Skeletal muscle satellite cell (primary cell): ENCODE measurements at regions not wholly inside any gene's neighbourhood (a gene's known extent, or its start where the extent isn't known, plus 50 kb on each side); places are given as distances from the start of the nearest gene placed in this dataset.
"Not testable (repeated sequence)": the region's sequence is repeated elsewhere in the genome, so short reads cannot be mapped to it uniquely, and the experiment has no call there.

Experiments used
- H3K27me3 ChIP-seq: 2 replicates; pipeline ENCODE4 v1.7.0; 2013; ENCODE audit warnings: low read length; ENCODE audit not compliant: control insufficient read depth, insufficient read depth
- H3K36me3 ChIP-seq: 2 replicates; pipeline ENCODE4 v1.7.0; 2013; ENCODE audit warnings: mild to moderate bottlenecking, control low read depth, low read length; ENCODE audit not compliant: insufficient read depth
- H3K4me1 ChIP-seq: 2 replicates; pipeline ENCODE4 v1.7.0; 2013; ENCODE audit warnings: low read length; ENCODE audit not compliant: control insufficient read depth, insufficient read depth
- H3K4me2 ChIP-seq: 2 replicates; pipeline ENCODE4 v1.7.0; 2013; ENCODE audit warnings: mild to moderate bottlenecking, low read length
- H3K4me3 ChIP-seq: 2 replicates; pipeline ENCODE4 v1.7.0; 2013; ENCODE audit warnings: low read length
- H3K9ac ChIP-seq: 2 replicates; pipeline ENCODE4 v1.7.0; 2013; ENCODE audit warnings: mild to moderate bottlenecking, low read depth, low read length, moderate library complexity
- H3K9me3 ChIP-seq: replicated peaks from 2 replicates; pipeline ENCODE4 v1.7.0; 2013; ENCODE audit warnings: mild to moderate bottlenecking, control low read depth, low read length

DNA sequence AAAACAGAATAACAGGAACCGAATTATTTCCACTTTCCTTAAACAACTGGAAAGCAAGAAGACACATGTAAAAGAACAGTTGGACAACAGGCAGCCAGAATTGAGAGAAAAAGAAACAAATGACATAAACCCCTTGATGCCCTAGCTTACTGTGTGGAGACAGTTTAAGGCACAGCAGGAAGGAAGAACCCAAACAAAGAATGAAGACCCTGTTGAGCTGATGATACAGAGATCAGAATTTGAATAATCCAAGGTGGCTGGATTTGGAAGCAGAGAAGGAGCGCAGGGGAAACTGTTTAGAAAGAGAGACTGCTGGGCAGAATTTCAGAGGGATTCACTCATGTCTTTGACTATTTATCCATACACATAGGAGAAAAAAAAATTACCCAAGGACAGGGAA lies 316.3 kb upstream of the POU5F2 start:
- no peak overlapping the region for H3K4me2 ChIP-seq
- H3K9ac ChIP-seq, result no peak overlapping the region
- H3K4me1 ChIP-seq, result no peaks in the 10 kb centered on the region
- no peaks in the 10 kb centered on the region for H3K27me3 ChIP-seq
- H3K9me3 ChIP-seq, result no peaks in the 10 kb centered on the region
- H3K4me3 ChIP-seq, result no peak overlapping the region
- no peaks in the 10 kb centered on the region for H3K36me3 ChIP-seq

DNA sequence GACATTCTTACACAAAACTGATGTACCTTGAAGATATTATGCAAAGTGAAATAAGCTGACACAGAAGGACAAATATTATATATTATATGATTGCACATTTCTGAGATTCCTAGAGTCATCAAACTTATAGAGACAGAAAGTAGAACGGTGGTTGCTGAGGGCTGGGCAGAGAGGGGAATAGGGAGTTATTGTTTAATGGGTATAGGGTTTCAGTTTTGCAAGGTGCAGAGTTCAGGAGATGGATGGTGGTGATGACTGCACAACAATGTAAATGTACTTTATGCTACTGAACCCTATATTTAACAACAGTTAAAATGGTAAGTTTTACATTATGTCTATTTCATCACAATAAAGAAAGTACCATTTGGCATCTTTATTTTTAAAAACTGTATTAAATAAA lies 315.8 kb upstream of the POU5F2 start:
- no peak overlapping the region for H3K4me2 ChIP-seq
- no peak overlapping the region for H3K9ac ChIP-seq
- H3K36me3 ChIP-seq, result no peaks in the 10 kb centered on the region
- no peak overlapping the region for H3K4me3 ChIP-seq
- H3K4me1 ChIP-seq, result no peaks in the 10 kb centered on the region
- no peaks in the 10 kb centered on the region for H3K27me3 ChIP-seq
- no peaks in the 10 kb centered on the region for H3K9me3 ChIP-seq

DNA sequence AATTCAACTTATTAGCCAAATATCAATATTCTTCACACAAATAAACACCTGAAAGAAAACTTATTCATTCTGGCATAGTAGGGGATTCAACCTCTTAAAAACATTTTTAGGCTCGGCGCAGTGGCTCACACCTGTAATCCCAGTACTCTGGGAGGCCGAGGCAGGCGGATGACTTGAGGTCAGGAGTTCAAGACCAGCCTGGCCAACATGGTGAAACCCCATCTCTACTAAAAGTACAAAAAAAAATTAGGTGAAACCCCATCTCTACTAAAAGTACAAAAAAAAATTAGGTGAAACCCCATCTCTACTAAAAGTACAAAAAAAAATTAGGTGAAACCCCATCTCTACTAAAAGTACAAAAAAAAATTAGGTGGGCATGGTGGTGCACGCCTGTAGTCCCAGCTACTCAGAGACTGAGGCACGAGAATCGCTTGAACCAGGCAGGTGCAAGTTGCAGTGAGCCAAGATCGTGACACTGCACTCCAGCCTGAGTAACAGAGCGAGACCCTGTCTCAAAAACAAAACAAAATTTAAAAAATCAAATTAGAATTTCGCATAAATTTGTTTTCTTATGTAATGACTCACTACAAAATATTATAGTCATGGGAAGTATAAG lies 308.0 kb upstream of the POU5F2 start:
- H3K4me1 ChIP-seq, H3K27me3 ChIP-seq, H3K4me3 ChIP-seq, H3K36me3 ChIP-seq, H3K9me3 ChIP-seq, H3K4me2 ChIP-seq, H3K9ac ChIP-seq: not testable (repeated sequence)

GRCh38 chr5:94045839-94046782 lies 304.7 kb upstream of the POU5F2 start:
- H3K27me3 ChIP-seq, result no peaks in the 10 kb centered on the region
- H3K9me3 ChIP-seq, result no peaks in the 10 kb centered on the region
- no peaks in the 10 kb centered on the region for H3K36me3 ChIP-seq
- H3K4me3 ChIP-seq, result no peak overlapping the region
- no peaks in the 10 kb centered on the region for H3K4me1 ChIP-seq
- no peak overlapping the region for H3K9ac ChIP-seq
- H3K4me2 ChIP-seq, result no peak overlapping the region

DNA sequence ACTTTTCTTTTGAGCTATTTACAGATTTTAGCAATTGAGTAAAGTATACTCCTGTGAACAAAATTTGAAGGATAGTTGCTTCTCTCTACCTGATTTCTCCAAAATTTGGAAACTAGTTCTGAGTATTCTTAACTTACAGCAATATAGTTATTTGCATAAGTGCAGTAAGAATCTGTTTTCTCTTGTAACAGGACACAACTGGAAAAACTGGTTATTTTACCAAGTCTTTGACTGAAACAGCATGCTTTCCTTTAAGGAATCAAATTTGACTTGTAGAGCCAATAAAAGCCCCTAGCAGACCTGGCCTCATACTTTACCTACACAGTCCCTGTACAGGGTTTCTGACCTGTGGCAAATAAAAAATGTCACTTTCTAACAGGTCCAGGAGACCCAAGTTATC lies 301.9 kb upstream of the POU5F2 start:
- H3K27me3 ChIP-seq, result no peaks in the 10 kb centered on the region
- no peak overlapping the region for H3K4me3 ChIP-seq
- no peak overlapping the region for H3K9ac ChIP-seq
- no peak overlapping the region for H3K4me2 ChIP-seq
- H3K4me1 ChIP-seq, result no peaks in the 10 kb centered on the region
- no peaks in the 10 kb centered on the region for H3K36me3 ChIP-seq
- H3K9me3 ChIP-seq, result no peaks in the 10 kb centered on the region

DNA sequence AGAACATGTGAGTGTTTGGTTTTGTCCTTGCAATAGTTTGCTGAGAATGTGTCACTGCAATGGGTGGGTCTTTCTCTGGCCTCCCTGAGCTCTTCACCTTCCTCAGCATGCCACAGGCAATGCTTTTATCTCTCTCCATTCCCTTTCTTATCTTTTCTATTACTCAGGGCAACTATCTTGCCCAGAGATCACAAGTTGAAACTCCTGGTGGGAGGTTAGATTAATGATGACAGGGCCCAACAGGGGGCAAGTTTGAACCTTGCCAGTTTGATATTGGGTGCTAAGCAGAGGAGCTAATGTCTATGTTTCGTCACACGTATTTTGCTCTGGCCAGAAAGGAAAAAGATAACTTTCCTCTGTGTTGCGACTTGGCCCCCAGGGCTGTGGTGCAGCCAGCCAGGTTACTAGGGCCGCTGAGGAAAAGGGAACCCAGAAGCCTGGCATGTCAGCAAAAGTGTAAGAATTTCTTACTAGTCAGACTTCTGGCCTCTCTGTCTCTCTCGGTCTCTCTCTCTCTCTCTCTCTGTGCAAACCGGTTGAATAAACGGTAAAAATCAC lies 299.3 kb upstream of the POU5F2 start:
- Histone ChIP-seq H3K9ac (no peak overlapping the region), H3K4me1 (no peaks in the 10 kb centered on the region), H3K4me2 (no peak overlapping the region), H3K9me3 (no peaks in the 10 kb centered on the region), H3K4me3 (no peak overlapping the region), H3K36me3 (no peaks in the 10 kb centered on the region), H3K27me3 (no peaks in the 10 kb centered on the region)

DNA sequence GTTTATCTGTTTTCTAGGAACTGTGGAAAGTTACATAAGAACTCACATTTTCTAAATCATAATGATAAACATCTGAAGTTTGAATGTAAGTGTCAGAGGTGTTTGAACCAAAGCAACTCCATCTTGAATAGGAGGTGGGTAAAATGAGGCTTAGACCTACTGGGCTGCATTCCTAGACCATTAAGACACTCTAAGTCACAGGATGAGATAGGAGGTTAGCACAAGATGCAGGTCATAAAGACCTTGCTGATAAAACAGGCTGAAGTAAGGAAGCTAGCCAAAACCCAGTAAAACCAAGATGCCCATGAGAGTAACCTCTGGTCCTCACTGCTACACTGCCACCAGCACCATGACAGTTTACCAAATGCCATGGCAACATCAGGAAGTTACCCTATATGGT lies 297.7 kb upstream of the POU5F2 start:
- Histone ChIP-seq H3K27me3 (no peaks in the 10 kb centered on the region), H3K4me2 (no peak overlapping the region), H3K36me3 (peaks cover 3% of the 10 kb centered on the region), H3K4me3 (no peak overlapping the region), H3K9ac (no peak overlapping the region), H3K9me3 (no peaks in the 10 kb centered on the region), H3K4me1 (no peaks in the 10 kb centered on the region)

DNA sequence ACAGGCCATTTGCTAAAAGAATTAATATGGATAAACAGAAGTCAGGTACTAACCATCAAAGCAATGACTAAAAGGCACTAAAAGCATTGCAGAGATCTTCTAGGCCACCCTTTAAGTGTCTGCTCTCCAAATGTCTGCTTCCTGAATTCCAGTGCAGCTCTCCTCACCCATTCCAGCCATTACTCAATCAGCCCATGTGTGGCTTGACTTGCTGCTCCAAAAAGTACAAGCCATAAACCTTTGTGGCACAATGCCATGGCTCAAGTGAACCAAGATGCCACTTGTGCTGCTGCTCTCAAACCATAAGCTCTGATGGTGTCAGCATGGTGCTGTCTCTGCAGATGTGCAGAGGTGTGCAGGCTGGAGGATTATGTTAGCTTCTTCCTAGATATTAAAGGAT lies 290.2 kb upstream of the POU5F2 start:
- H3K27me3 ChIP-seq, result no peaks in the 10 kb centered on the region
- no peak overlapping the region for H3K4me2 ChIP-seq
- no peak overlapping the region for H3K9ac ChIP-seq
- H3K4me3 ChIP-seq, result no peak overlapping the region
- peaks cover 3% of the 10 kb centered on the region for H3K36me3 ChIP-seq
- no peaks in the 10 kb centered on the region for H3K4me1 ChIP-seq
- no peaks in the 10 kb centered on the region for H3K9me3 ChIP-seq

DNA sequence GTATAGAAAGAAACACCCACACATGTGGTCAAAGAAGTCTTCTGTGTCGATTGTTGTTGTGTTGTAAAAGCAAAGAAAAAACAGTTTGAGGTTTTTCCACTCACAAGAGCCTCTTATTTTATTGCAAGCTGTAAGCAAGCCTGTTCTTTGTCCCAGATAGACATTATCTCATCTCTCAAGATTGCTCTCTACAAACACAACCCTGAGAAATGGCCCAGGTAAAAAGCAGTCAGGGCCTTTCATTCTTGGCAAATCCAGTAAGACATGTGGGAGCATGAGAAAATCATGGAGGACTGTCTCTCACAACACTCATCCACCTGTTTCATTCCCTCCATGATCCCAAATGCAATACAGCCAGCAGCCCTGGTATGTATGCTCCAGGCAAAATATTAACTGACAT lies 286.6 kb upstream of the POU5F2 start:
- Histone ChIP-seq H3K4me2 (no peak overlapping the region), H3K27me3 (no peaks in the 10 kb centered on the region), H3K9me3 (no peaks in the 10 kb centered on the region), H3K4me3 (no peak overlapping the region), H3K4me1 (no peaks in the 10 kb centered on the region), H3K9ac (no peak overlapping the region), H3K36me3 (no peaks in the 10 kb centered on the region)

- H3K36me3 ChIP-seq, result no peaks in the 10 kb centered on the region
- H3K27me3 ChIP-seq, result no peaks in the 10 kb centered on the region
- H3K4me3 ChIP-seq, result no peak overlapping the region
- H3K9ac ChIP-seq, result no peak overlapping the region
- no peaks in the 10 kb centered on the region for H3K9me3 ChIP-seq
- no peaks in the 10 kb centered on the region for H3K4me1 ChIP-seq
- H3K4me2 ChIP-seq, result no peak overlapping the region
Observed at GRCh38 chr5:94027145-94027544, 285.7 kb upstream of the POU5F2 start.

DNA sequence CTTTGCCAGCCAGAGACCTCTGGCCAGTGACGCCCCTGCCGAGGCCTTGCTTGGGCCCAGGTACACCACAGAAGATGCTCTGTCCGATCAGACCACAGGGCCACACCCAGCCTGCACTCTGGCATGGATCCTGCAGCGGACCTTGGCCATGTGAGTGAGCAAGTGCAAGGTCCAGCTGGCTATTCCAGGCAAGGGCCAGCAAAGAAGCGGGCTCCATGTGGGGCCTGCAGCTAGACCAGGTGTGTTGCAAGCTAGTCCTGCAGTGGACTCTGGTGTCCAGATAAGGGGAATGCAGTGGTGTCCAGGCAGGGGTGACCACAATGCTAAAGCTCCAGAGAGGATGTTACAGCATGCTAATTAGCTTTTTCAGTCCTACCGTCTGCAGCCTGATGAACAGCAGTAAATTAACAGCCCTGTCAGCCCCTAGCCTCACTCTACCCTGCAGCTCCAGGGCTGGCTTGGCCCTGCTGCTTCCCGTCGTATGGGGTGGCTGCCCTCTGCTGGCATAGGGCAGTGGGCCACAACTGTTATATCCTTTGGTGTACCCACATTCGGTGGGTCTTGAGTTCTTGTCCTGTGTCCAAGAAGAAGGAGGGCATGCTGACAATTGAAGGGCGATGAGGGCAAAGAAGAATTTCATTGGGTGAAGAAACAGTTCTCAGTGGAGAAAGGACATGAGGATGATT lies 284.5 kb upstream of the POU5F2 start:
- Histone ChIP-seq H3K4me2 (no peak overlapping the region), H3K27me3 (no peaks in the 10 kb centered on the region), H3K4me1 (peaks cover 7% of the 10 kb centered on the region), H3K36me3 (no peaks in the 10 kb centered on the region), H3K4me3 (no peak overlapping the region), H3K9me3 (no peaks in the 10 kb centered on the region), H3K9ac (no peak overlapping the region)
